ENCODE measurements at regions not wholly inside any gene's neighbourhood (a gene's known extent, or its start where the extent isn't known, plus 50 kb on each side); places are given as distances from the start of the nearest gene placed in this dataset.
"Not testable (repeated sequence)": the region's sequence is repeated elsewhere in the genome, so short reads cannot be mapped to it uniquely, and the experiment has no call there.

GRCh38 chr5:28945859-28946258 is 1907.5 kb upstream of the CDH9 start:
- TF ChIP-seq, protein P1, sequence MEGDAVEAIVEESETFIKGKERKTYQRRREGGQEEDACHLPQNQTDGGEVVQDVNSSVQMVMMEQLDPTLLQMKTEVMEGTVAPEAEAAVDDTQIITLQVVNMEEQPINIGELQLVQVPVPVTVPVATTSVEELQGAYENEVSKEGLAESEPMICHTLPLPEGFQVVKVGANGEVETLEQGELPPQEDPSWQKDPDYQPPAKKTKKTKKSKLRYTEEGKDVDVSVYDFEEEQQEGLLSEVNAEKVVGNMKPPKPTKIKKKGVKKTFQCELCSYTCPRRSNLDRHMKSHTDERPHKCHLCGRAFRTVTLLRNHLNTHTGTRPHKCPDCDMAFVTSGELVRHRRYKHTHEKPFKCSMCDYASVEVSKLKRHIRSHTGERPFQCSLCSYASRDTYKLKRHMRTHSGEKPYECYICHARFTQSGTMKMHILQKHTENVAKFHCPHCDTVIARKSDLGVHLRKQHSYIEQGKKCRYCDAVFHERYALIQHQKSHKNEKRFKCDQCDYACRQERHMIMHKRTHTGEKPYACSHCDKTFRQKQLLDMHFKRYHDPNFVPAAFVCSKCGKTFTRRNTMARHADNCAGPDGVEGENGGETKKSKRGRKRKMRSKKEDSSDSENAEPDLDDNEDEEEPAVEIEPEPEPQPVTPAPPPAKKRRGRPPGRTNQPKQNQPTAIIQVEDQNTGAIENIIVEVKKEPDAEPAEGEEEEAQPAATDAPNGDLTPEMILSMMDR (conservative IDR thresholded peaks at IDR 0.05) = no peak
- H3K27ac ChIP-seq = no peak overlapping the region

DNA sequence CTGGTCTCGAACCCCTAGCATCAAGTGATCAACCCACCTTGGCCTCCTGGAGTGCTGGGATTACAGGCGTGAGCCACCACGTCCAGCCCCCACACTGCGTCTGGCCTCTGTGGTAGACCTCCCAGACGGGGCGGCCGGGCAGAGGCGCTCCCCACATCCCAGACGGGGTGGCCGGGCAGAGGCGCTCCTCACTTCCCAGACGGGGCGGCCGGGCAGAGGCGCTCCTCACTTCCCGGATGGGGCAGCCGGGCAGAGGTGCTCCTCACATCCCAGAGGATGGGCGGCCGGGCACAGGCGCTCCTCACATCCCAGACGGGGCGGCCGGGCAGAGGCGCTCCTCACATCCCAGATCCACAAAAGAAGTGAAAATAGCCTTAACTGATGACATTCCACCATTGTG is 1891.0 kb upstream of the CDH9 start:
- not testable (repeated sequence) for H3K27ac ChIP-seq

GRCh38 chr5:28928327-28928790 is 1890.0 kb upstream of the CDH9 start:
- H3K27ac ChIP-seq = not testable (repeated sequence)

- TF ChIP-seq, protein P1 (conservative IDR thresholded peaks at IDR 0.05) = no peak
- H3K27ac ChIP-seq = no peak overlapping the region
Measured at GRCh38 chr5:28927559-28928326, 1889.4 kb upstream of the CDH9 start.

DNA sequence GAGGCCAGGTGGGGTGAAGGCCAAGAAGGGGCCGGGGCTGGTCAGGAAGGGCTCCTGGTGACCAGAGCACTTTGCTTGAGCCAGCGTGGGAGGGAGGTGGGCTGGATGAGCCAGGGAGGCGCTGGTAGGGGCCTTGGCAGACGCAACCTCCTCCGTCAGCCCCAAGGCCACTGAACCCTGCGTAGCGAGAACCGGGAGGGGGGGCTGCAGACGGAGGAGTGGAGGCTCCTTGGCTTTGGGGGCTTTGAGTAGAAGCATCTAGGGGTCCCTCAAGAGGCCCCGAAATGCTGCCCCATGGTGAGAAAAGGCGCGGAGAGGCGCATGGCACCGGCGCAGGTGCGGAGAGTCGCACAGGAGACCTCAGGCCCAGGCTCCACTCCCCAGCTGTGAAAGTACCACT is 1888.0 kb upstream of the CDH9 start:
- TF ChIP-seq, protein P1 (conservative IDR thresholded peaks at IDR 0.05) = no peak
- no peak overlapping the region for H3K27ac ChIP-seq

DNA sequence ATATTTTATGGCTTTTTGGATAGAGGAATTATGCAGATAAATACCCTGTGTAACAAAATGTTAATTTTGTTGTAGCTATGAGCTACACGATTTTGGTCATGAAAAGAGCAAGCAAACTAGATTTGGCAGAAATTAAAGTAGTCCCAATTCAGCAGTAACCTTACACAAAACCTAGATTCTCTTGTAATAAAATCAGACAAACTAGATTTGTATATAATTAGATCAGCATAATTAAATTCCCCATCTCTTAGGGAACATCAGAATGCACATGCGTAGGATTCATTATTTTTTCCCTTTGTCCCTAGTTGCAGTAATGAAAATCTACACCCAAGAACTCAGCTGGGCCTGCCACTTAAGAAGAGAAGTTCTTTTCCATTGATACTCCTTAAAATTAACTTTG is 1879.2 kb upstream of the CDH9 start:
- no peak overlapping the region for H3K27ac ChIP-seq
- TF ChIP-seq, protein P1 (conservative IDR thresholded peaks at IDR 0.05) = no peak

DNA sequence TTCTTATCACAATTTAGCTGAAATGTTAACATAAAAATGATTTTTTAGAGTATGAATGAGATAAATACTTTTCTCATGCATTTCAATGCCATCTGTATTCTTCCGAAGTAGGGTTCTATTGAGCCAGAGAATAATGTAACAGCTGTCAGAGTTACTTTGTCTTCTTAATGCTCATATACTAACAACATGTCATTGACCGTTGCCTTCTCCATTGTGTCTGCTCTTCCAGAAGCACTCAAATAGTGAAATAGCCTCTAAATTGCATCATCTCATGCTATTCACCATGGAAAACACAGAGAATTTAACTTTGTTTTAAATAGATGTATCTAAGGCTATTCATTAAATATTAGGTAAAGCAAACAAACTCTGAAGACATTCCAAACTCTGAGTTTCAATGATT is 1875.9 kb upstream of the CDH9 start:
- no peak overlapping the region for H3K27ac ChIP-seq
- TF ChIP-seq, protein P1 (conservative IDR thresholded peaks at IDR 0.05) = no peak

GRCh38 chr5:28903643-28904042 is 1865.3 kb upstream of the CDH9 start:
- H3K27ac ChIP-seq = no peak overlapping the region
- TF ChIP-seq, protein P1 (conservative IDR thresholded peaks at IDR 0.05) = peak; percentile 46

Data from VCaP (cell line).